ENCODE measurements at regions not wholly inside any gene's neighbourhood (a gene's known extent, or its start where the extent isn't known, plus 50 kb on each side); places are given as distances from the start of the nearest gene placed in this dataset.

- H3K4me3 ChIP-seq (replicated peaks in 1 of 2; ENCODE audit: low read depth in 2 of 2, low read length in 2 of 2): no peak overlapping the region
- DNase-seq (ENCODE audit: low read depth in 2 of 2): no peak
- TF ChIP-seq CTCF (IDR thresholded peaks at IDR 0.05; ENCODE audit: low read depth, low read length): no peak
Observed at GRCh38 chr18:24725644-24726415, 265.4 kb downstream of the HRH4 start.

GRCh38 chr18:24726727-24727492 lies 266.5 kb downstream of the HRH4 start:
- no peak overlapping the region for H3K4me3 ChIP-seq (replicated peaks in 1 of 2; ENCODE audit: low read depth in 2 of 2, low read length in 2 of 2)
- peak; percentile 85 for TF ChIP-seq CTCF (IDR thresholded peaks at IDR 0.05; ENCODE audit: low read depth, low read length)
- DNase-seq (ENCODE audit: low read depth in 2 of 2): peak; percentile 82 to 88

GRCh38 chr18:24727685-24728084 lies 267.2 kb downstream of the HRH4 start:
- no peak overlapping the region for H3K4me3 ChIP-seq (replicated peaks in 1 of 2; ENCODE audit: low read depth in 2 of 2, low read length in 2 of 2)
- no peak for TF ChIP-seq CTCF (IDR thresholded peaks at IDR 0.05; ENCODE audit: low read depth, low read length)
- no peak for DNase-seq (ENCODE audit: low read depth in 2 of 2)

- no peak for TF ChIP-seq CTCF (IDR thresholded peaks at IDR 0.05; ENCODE audit: low read depth, low read length)
Observed at GRCh38 chr18:24731158-24731557, 270.7 kb downstream of the HRH4 start.

GRCh38 chr18:24731981-24732380 lies 271.5 kb downstream of the HRH4 start:
- no peak for DNase-seq (ENCODE audit: low read depth in 2 of 2)
- no peak for TF ChIP-seq CTCF (IDR thresholded peaks at IDR 0.05; ENCODE audit: low read depth, low read length)
- H3K4me3 ChIP-seq (replicated peaks in 1 of 2; ENCODE audit: low read depth in 2 of 2, low read length in 2 of 2): no peak overlapping the region

More at GRCh38 chr18:24731158-24731557, 270.7 kb downstream of the HRH4 start:
- DNase-seq (ENCODE audit: low read depth in 2 of 2): no peak
- H3K4me3 ChIP-seq (replicated peaks in 1 of 2; ENCODE audit: low read depth in 2 of 2, low read length in 2 of 2): no peak overlapping the region

GRCh38 chr18:24734058-24734457 lies 273.6 kb downstream of the HRH4 start:
- H3K4me3 ChIP-seq (replicated peaks in 1 of 2; ENCODE audit: low read depth in 2 of 2, low read length in 2 of 2): no peak overlapping the region
- DNase-seq (ENCODE audit: low read depth in 2 of 2): no peak
- TF ChIP-seq CTCF (IDR thresholded peaks at IDR 0.05; ENCODE audit: low read depth, low read length): no peak

All from cardiac fibroblast (primary cell).